GM23338 (cell line): ENCODE measurements at regions not wholly inside any gene's neighbourhood (a gene's known extent, or its start where the extent isn't known, plus 50 kb on each side); places are given as distances from the start of the nearest gene placed in this dataset.

Experiments used
- CREB1 ChIP-seq: fragments of 250-450 bp; sonication (Bioruptor Pico); IDR thresholded peaks from 2 replicates; pipeline ENCODE4 v1.5.0; 2020; ENCODE audit warnings: low read depth, mild to moderate bottlenecking, moderate library complexity
- EZH2 ChIP-seq: fragments of 200-600 bp; sonication (generic); IDR thresholded peaks from one replicate; pipeline ENCODE4 v1.8.0; 2017; ENCODE audit warnings: antibody characterized with exemption, mild to moderate bottlenecking, low read depth; ENCODE audit not compliant: unreplicated experiment
- EZH2phosphoT487 ChIP-seq: fragments of 200-600 bp; sonication (generic); IDR thresholded peaks from one replicate; pipeline ENCODE4 v1.8.1; 2018; ENCODE audit warnings: antibody characterized with exemption; ENCODE audit not compliant: unreplicated experiment
- NANOG ChIP-seq: IDR thresholded peaks from 2 replicates; pipeline ENCODE4 v1.6.1; 2016; ENCODE audit warnings: antibody characterized with exemption, borderline replicate concordance
- POLR2AphosphoS5 ChIP-seq: IDR thresholded peaks from 2 replicates; pipeline ENCODE4 v1.6.1; 2016; ENCODE audit warnings: antibody characterized with exemption, low read depth
- ZNF331 ChIP-seq: fragments of 250-450 bp; sonication (Bioruptor Pico); IDR thresholded peaks from 2 replicates; pipeline ENCODE4 v1.5.0; 2020; ENCODE audit warnings: low read depth, mild to moderate bottlenecking, moderate library complexity
- TF ChIP-seq, protein P1 (sequence below), 2 experiments: fragments of 200-600 bp in 1 of 2; sonication (generic) in 1 of 2; conservative IDR thresholded peaks; 2 replicates each; pipeline versions ENCODE4 v1.5.1 to v1.6.1; 2016 to 2017; ENCODE audit warnings: antibody characterized with exemption in 2 of 2, low read depth in 2 of 2, mild to moderate bottlenecking in 2 of 2, moderate library complexity in 1 of 2
- TF ChIP-seq, protein P2 (sequence below): IDR thresholded peaks from one replicate; pipeline ENCODE4 v1.6.1; 2018; ENCODE audit warnings: antibody characterized with exemption; ENCODE audit not compliant: unreplicated experiment

DNA sequence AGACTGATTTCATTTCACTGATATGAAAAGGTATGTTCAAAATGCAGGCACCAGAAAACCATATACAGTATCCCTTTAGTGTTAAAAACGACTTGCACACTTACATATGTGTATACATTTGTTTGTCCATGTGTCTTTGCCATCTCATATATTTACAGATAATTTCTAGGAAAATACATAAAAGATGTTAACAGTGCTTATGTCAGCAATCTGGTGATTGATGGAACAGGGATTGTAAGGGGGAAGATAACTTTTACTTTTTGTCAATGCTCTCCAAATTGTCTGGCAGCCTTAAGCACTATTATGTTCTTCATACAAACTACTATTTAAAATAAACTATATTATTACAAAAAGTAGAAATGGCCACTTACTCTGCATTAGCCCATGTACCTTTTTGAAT, 238.5 kb upstream of the DEFB112 start:
- TF ChIP-seq EZH2phosphoT487 (no peak), EZH2 (no peak), NANOG (no peak), POLR2AphosphoS5 (no peak), CREB1 (no peak), ZNF331 (no peak)
- TF ChIP-seq, protein P1, sequence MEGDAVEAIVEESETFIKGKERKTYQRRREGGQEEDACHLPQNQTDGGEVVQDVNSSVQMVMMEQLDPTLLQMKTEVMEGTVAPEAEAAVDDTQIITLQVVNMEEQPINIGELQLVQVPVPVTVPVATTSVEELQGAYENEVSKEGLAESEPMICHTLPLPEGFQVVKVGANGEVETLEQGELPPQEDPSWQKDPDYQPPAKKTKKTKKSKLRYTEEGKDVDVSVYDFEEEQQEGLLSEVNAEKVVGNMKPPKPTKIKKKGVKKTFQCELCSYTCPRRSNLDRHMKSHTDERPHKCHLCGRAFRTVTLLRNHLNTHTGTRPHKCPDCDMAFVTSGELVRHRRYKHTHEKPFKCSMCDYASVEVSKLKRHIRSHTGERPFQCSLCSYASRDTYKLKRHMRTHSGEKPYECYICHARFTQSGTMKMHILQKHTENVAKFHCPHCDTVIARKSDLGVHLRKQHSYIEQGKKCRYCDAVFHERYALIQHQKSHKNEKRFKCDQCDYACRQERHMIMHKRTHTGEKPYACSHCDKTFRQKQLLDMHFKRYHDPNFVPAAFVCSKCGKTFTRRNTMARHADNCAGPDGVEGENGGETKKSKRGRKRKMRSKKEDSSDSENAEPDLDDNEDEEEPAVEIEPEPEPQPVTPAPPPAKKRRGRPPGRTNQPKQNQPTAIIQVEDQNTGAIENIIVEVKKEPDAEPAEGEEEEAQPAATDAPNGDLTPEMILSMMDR (conservative IDR thresholded peaks at IDR 0.05; ENCODE audit: low read depth in 2 of 2), result no peak
- TF ChIP-seq, protein P2, sequence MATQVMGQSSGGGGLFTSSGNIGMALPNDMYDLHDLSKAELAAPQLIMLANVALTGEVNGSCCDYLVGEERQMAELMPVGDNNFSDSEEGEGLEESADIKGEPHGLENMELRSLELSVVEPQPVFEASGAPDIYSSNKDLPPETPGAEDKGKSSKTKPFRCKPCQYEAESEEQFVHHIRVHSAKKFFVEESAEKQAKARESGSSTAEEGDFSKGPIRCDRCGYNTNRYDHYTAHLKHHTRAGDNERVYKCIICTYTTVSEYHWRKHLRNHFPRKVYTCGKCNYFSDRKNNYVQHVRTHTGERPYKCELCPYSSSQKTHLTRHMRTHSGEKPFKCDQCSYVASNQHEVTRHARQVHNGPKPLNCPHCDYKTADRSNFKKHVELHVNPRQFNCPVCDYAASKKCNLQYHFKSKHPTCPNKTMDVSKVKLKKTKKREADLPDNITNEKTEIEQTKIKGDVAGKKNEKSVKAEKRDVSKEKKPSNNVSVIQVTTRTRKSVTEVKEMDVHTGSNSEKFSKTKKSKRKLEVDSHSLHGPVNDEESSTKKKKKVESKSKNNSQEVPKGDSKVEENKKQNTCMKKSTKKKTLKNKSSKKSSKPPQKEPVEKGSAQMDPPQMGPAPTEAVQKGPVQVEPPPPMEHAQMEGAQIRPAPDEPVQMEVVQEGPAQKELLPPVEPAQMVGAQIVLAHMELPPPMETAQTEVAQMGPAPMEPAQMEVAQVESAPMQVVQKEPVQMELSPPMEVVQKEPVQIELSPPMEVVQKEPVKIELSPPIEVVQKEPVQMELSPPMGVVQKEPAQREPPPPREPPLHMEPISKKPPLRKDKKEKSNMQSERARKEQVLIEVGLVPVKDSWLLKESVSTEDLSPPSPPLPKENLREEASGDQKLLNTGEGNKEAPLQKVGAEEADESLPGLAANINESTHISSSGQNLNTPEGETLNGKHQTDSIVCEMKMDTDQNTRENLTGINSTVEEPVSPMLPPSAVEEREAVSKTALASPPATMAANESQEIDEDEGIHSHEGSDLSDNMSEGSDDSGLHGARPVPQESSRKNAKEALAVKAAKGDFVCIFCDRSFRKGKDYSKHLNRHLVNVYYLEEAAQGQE, result no peak
